ENCODE measurements at regions not wholly inside any gene's neighbourhood (a gene's known extent, or its start where the extent isn't known, plus 50 kb on each side); places are given as distances from the start of the nearest gene placed in this dataset.
A peak's percentile ranks its signal among the peaks of the same experiment; 100 is the strongest.
"Not testable (repeated sequence)": the region's sequence is repeated elsewhere in the genome, so short reads cannot be mapped to it uniquely, and the experiment has no call there.

- no peak for TF ChIP-seq ELF4 (IDR thresholded peaks at IDR 0.05)
- TF ChIP-seq ARNT (IDR thresholded peaks at IDR 0.05), result no peak
- TF ChIP-seq FOXK2 (IDR thresholded peaks at IDR 0.05), result no peak
- TF ChIP-seq ZNF384 (IDR thresholded peaks at IDR 0.05), result no peak
- no peak for TF ChIP-seq L3MBTL2 (conservative IDR thresholded peaks at IDR 0.05)
- TF ChIP-seq FOXM1 (IDR thresholded peaks at IDR 0.05; ENCODE audit: borderline replicate concordance), result no peak
- TF ChIP-seq LEF1 (IDR thresholded peaks at IDR 0.05; ENCODE audit: borderline replicate concordance), result no peak
- no peak for TF ChIP-seq HDGF (IDR thresholded peaks at IDR 0.05; ENCODE audit: borderline replicate concordance)
- TF ChIP-seq SUZ12 (IDR thresholded peaks at IDR 0.05), result no peak
- no peak for DNase-seq (ENCODE audit: extremely low spot score)
- ChIA-PET POLR2A (no interaction called here), CTCF (no interaction called here)
Observed at GRCh38 chr13:65336916-65337315, 1893.2 kb downstream of the PCDH9 start.

- TF ChIP-seq FOXA1 (IDR thresholded peaks at IDR 0.05) (no peak), FOXM1 (IDR thresholded peaks at IDR 0.05; ENCODE audit: borderline replicate concordance) (no peak), L3MBTL2 (conservative IDR thresholded peaks at IDR 0.05) (no peak), SP1 (IDR thresholded peaks at IDR 0.05) (no peak), NFRKB (IDR thresholded peaks at IDR 0.05) (no peak), PKNOX1 (IDR thresholded peaks at IDR 0.05) (no peak), ARNT (IDR thresholded peaks at IDR 0.05) (no peak), LEF1 (IDR thresholded peaks at IDR 0.05; ENCODE audit: borderline replicate concordance) (no peak), HDGF (IDR thresholded peaks at IDR 0.05; ENCODE audit: borderline replicate concordance) (no peak), SUZ12 (IDR thresholded peaks at IDR 0.05) (no peak), FOXK2 (IDR thresholded peaks at IDR 0.05) (no peak), BHLHE40 (IDR thresholded peaks at IDR 0.05; ENCODE audit: borderline replicate concordance) (no peak), CTBP1 (IDR thresholded peaks at IDR 0.05; ENCODE audit: borderline replicate concordance) (no peak), ZNF384 (IDR thresholded peaks at IDR 0.05) (no peak), ELF4 (IDR thresholded peaks at IDR 0.05) (no peak)
- POLR2A ChIA-PET, result no interaction called here
- no peak for DNase-seq (ENCODE audit: extremely low spot score)
- CTCF ChIA-PET, result no interaction called here
Observed at GRCh38 chr13:65336087-65336749, 1893.9 kb downstream of the PCDH9 start.

- DNase-seq (ENCODE audit: extremely low spot score), result no peak
- ChIA-PET POLR2A (no interaction called here), CTCF (no interaction called here)
- TF ChIP-seq SP1 (IDR thresholded peaks at IDR 0.05) (no peak), TARDBP (IDR thresholded peaks at IDR 0.05) (no peak), FOXA1 (IDR thresholded peaks at IDR 0.05) (no peak), NFRKB (IDR thresholded peaks at IDR 0.05) (no peak), ELF4 (IDR thresholded peaks at IDR 0.05) (no peak), ZNF384 (IDR thresholded peaks at IDR 0.05) (no peak), FOXM1 (IDR thresholded peaks at IDR 0.05; ENCODE audit: borderline replicate concordance) (no peak), L3MBTL2 (conservative IDR thresholded peaks at IDR 0.05) (no peak), BHLHE40 (IDR thresholded peaks at IDR 0.05; ENCODE audit: borderline replicate concordance) (no peak), SUZ12 (IDR thresholded peaks at IDR 0.05) (no peak), HDGF (IDR thresholded peaks at IDR 0.05; ENCODE audit: borderline replicate concordance) (no peak), ARNT (IDR thresholded peaks at IDR 0.05) (no peak)
Observed at GRCh38 chr13:65330691-65331090, 1899.4 kb downstream of the PCDH9 start.

- TF ChIP-seq L3MBTL2 (conservative IDR thresholded peaks at IDR 0.05) (no peak), ZNF384 (IDR thresholded peaks at IDR 0.05) (no peak), TARDBP (IDR thresholded peaks at IDR 0.05) (no peak), HDGF (IDR thresholded peaks at IDR 0.05; ENCODE audit: borderline replicate concordance) (no peak), LEF1 (IDR thresholded peaks at IDR 0.05; ENCODE audit: borderline replicate concordance) (no peak), FOXK2 (IDR thresholded peaks at IDR 0.05) (no peak), ELF4 (IDR thresholded peaks at IDR 0.05) (no peak), ARNT (IDR thresholded peaks at IDR 0.05) (no peak), BHLHE40 (IDR thresholded peaks at IDR 0.05; ENCODE audit: borderline replicate concordance) (no peak), PKNOX1 (IDR thresholded peaks at IDR 0.05) (no peak), FOXM1 (IDR thresholded peaks at IDR 0.05; ENCODE audit: borderline replicate concordance) (no peak), SP1 (IDR thresholded peaks at IDR 0.05) (no peak), NFRKB (IDR thresholded peaks at IDR 0.05) (no peak), FOXA1 (IDR thresholded peaks at IDR 0.05) (no peak), SUZ12 (IDR thresholded peaks at IDR 0.05) (no peak), CTBP1 (IDR thresholded peaks at IDR 0.05; ENCODE audit: borderline replicate concordance) (no peak)
- CTCF ChIA-PET, result no interaction called here
- no peak for DNase-seq (ENCODE audit: extremely low spot score)
- POLR2A ChIA-PET, result no interaction called here
Observed at GRCh38 chr13:65330287-65330686, 1899.8 kb downstream of the PCDH9 start.

- TF ChIP-seq ZNF384 (IDR thresholded peaks at IDR 0.05), result 0 out of 2 replicates have a peak, but pooled peaks have one; percentile 7
- CTCF ChIA-PET; DNase-seq (ENCODE audit: extremely low spot score): not testable (repeated sequence)
- POLR2A ChIA-PET, result interaction anchor here (0.6 kb wide), 1 partner anchor 35 kb away, joined by 3 read pairs; no protein-coding TSS in a partner anchor
Observed at GRCh38 chr13:65323192-65323591, 1906.9 kb downstream of the PCDH9 start.

GRCh38 chr13:65321423-65321822 lies 1908.7 kb downstream of the PCDH9 start:
- POLR2A ChIA-PET; CTCF ChIA-PET; DNase-seq (ENCODE audit: extremely low spot score): not testable (repeated sequence)

- TF ChIP-seq SP1 (IDR thresholded peaks at IDR 0.05) (no peak), HDGF (IDR thresholded peaks at IDR 0.05; ENCODE audit: borderline replicate concordance) (no peak), CTBP1 (IDR thresholded peaks at IDR 0.05; ENCODE audit: borderline replicate concordance) (no peak), BHLHE40 (IDR thresholded peaks at IDR 0.05; ENCODE audit: borderline replicate concordance) (no peak), ZNF384 (IDR thresholded peaks at IDR 0.05) (no peak), FOXM1 (IDR thresholded peaks at IDR 0.05; ENCODE audit: borderline replicate concordance) (no peak), FOXK2 (IDR thresholded peaks at IDR 0.05) (no peak), LEF1 (IDR thresholded peaks at IDR 0.05; ENCODE audit: borderline replicate concordance) (no peak), NFRKB (IDR thresholded peaks at IDR 0.05) (no peak), TARDBP (IDR thresholded peaks at IDR 0.05) (no peak), L3MBTL2 (conservative IDR thresholded peaks at IDR 0.05) (no peak), PKNOX1 (IDR thresholded peaks at IDR 0.05) (no peak), ARNT (IDR thresholded peaks at IDR 0.05) (no peak), ELF4 (IDR thresholded peaks at IDR 0.05) (no peak), FOXA1 (IDR thresholded peaks at IDR 0.05) (no peak), SUZ12 (IDR thresholded peaks at IDR 0.05) (no peak)
- DNase-seq (ENCODE audit: extremely low spot score), result no peak
- POLR2A ChIA-PET, result no interaction called here
- CTCF ChIA-PET, result no interaction called here
Observed at GRCh38 chr13:65314008-65314407, 1916.1 kb downstream of the PCDH9 start.

All from HEK293T (cell line).